ENCODE measurements at regions not wholly inside any gene's neighbourhood (a gene's known extent, or its start where the extent isn't known, plus 50 kb on each side); places are given as distances from the start of the nearest gene placed in this dataset.

DNA sequence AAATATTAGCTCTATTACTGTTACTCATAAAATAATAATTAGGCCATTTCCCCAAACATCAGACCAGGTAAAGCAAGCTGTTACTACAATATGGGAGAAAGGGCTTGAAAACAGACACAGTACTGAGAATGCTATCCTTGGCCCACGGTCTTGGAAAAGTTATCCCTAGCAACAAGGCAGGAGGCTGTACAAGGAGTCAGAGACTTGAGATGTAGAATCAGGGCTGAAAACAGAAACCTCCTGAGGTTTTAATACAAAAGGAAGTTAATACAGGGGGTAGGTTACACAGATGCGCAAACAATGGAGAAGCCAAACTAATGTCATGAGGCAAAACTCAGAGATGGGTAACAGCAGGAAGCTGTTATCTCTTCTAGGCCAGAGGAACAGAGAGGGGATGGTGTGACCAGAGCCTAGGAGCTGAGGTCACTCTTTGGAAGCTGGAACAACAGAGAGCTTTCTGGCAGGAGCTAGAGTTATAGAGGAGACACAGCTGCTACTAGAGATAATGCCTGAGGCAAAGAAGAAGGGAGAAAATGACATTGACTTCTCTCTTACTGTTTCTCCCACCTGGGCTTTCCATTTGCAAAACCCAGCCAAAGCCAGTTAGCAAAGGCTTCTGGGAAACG is 248.8 kb downstream of the SUDS3 start:
- H3K36me3 ChIP-seq (ENCODE audit: control insufficient read depth, insufficient read depth, low read length): no peaks in the 10 kb centered on the region
- H3K27ac ChIP-seq (ENCODE audit: low read length): no peak overlapping the region
- no peak overlapping the region for H3K27ac Mint-ChIP-seq
- no peaks in the 10 kb centered on the region for H3K27me3 ChIP-seq (ENCODE audit: control insufficient read depth, insufficient read depth, low read length)
- H3K4me1 ChIP-seq (ENCODE audit: control insufficient read depth, insufficient read depth, low read length): no peaks in the 10 kb centered on the region
- no peak for ATAC-seq
- no peaks in the 10 kb centered on the region for H3K36me3 Mint-ChIP-seq
- H3K27me3 Mint-ChIP-seq (ENCODE audit: low read depth in 2 of 2): peaks cover 0 to 3% of the 10 kb centered on the region in 2 donors
- H3K9me3 ChIP-seq (ENCODE audit: control insufficient read depth, insufficient read depth, low read length): no peaks in the 10 kb centered on the region
- intact Hi-C loops (cut with micrococcal nuclease): no loop called here
- WGBS (ENCODE audit: insufficient coverage): 97% methylated on average over 2 of the region's 3 CpGs
- no peak for DNase-seq
- no peaks in the 10 kb centered on the region for H3K4me1 Mint-ChIP-seq
- no peak overlapping the region for H3K4me3 ChIP-seq (ENCODE audit: low read length)
- TF ChIP-seq, protein P1, sequence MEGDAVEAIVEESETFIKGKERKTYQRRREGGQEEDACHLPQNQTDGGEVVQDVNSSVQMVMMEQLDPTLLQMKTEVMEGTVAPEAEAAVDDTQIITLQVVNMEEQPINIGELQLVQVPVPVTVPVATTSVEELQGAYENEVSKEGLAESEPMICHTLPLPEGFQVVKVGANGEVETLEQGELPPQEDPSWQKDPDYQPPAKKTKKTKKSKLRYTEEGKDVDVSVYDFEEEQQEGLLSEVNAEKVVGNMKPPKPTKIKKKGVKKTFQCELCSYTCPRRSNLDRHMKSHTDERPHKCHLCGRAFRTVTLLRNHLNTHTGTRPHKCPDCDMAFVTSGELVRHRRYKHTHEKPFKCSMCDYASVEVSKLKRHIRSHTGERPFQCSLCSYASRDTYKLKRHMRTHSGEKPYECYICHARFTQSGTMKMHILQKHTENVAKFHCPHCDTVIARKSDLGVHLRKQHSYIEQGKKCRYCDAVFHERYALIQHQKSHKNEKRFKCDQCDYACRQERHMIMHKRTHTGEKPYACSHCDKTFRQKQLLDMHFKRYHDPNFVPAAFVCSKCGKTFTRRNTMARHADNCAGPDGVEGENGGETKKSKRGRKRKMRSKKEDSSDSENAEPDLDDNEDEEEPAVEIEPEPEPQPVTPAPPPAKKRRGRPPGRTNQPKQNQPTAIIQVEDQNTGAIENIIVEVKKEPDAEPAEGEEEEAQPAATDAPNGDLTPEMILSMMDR (IDR thresholded peaks at IDR 0.05): no peak
- no peak overlapping the region for H3K4me3 Mint-ChIP-seq
- peaks cover 2 to 3% of the 10 kb centered on the region in 2 donors for H3K9me3 Mint-ChIP-seq

DNA sequence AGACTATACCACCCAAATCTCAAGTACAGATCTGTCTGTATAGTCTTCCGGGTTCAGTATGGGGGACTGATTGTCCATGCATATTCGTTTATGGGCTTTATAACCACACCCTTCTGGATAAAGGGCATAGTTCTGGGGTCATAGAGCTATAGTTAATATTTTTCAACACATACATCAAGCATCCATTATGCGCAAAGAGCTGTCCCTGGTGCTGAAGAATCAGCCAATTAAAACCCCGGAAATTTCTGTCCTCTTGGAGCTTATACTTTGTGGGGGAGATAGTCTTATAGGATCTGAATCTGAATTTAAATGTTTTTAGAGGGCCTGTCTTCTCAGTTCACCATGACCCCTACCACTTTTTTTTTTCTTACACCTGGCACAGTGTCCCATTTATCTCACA is 256.7 kb downstream of the SUDS3 start:
- Mint-ChIP-seq H3K36me3 (no peaks in the 10 kb centered on the region), H3K27ac (no peak overlapping the region), H3K9me3 (peaks cover 0 to 8% of the 10 kb centered on the region in 2 donors), H3K4me3 (no peak overlapping the region), H3K4me1 (no peaks in the 10 kb centered on the region), H3K27me3 (ENCODE audit: low read depth in 2 of 2) (peaks cover 0 to 3% of the 10 kb centered on the region in 2 donors)
- Histone ChIP-seq H3K4me1 (ENCODE audit: control insufficient read depth, insufficient read depth, low read length) (no peaks in the 10 kb centered on the region), H3K4me3 (ENCODE audit: low read length) (no peak overlapping the region), H3K27me3 (ENCODE audit: control insufficient read depth, insufficient read depth, low read length) (no peaks in the 10 kb centered on the region), H3K27ac (ENCODE audit: low read length) (no peak overlapping the region), H3K9me3 (ENCODE audit: control insufficient read depth, insufficient read depth, low read length) (no peaks in the 10 kb centered on the region), H3K36me3 (ENCODE audit: control insufficient read depth, insufficient read depth, low read length) (no peaks in the 10 kb centered on the region)
- TF ChIP-seq, protein P1 (IDR thresholded peaks at IDR 0.05): no peak
- DNase-seq (no peak), ATAC-seq (no peak)
- 50% methylated on average over 2 of the region's 4 CpGs for WGBS (ENCODE audit: insufficient coverage)
- intact Hi-C loops (cut with micrococcal nuclease): no loop called here

DNA sequence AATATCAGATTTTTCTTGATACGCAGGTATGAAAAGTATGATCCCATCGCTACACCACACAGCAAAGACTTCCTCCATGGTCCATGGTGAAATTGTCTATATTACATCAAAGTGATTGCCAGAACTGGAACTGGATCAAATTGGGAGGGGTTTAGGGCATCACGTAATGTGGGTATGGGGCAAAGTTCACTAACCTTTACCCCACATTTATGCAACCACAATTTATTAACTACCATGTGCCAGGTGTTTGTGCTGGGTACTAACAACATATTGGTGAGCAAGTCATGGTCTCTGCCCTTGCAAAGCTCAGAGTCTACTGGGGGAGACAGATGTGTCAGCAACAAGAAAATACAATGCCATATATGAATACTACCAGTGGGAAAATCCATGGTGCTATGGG is 258.9 kb downstream of the SUDS3 start:
- Mint-ChIP-seq H3K4me3 (no peak overlapping the region), H3K27me3 (ENCODE audit: low read depth in 2 of 2) (peaks cover 0 to 3% of the 10 kb centered on the region in 2 donors), H3K27ac (no peak overlapping the region), H3K36me3 (no peaks in the 10 kb centered on the region), H3K4me1 (no peaks in the 10 kb centered on the region), H3K9me3 (peaks cover 0 to 8% of the 10 kb centered on the region in 2 donors)
- WGBS (ENCODE audit: insufficient coverage): 100% methylated on average over 2 of the region's 3 CpGs
- no peaks in the 10 kb centered on the region for H3K27me3 ChIP-seq (ENCODE audit: control insufficient read depth, insufficient read depth, low read length)
- H3K27ac ChIP-seq (ENCODE audit: low read length): no peak overlapping the region
- H3K9me3 ChIP-seq (ENCODE audit: control insufficient read depth, insufficient read depth, low read length): no peaks in the 10 kb centered on the region
- H3K4me3 ChIP-seq (ENCODE audit: low read length): no peak overlapping the region
- H3K4me1 ChIP-seq (ENCODE audit: control insufficient read depth, insufficient read depth, low read length): no peaks in the 10 kb centered on the region
- no peaks in the 10 kb centered on the region for H3K36me3 ChIP-seq (ENCODE audit: control insufficient read depth, insufficient read depth, low read length)
- intact Hi-C loops (cut with micrococcal nuclease): no loop called here
- TF ChIP-seq, protein P1 (IDR thresholded peaks at IDR 0.05): no peak
- no peak for ATAC-seq
- DNase-seq: no peak

DNA sequence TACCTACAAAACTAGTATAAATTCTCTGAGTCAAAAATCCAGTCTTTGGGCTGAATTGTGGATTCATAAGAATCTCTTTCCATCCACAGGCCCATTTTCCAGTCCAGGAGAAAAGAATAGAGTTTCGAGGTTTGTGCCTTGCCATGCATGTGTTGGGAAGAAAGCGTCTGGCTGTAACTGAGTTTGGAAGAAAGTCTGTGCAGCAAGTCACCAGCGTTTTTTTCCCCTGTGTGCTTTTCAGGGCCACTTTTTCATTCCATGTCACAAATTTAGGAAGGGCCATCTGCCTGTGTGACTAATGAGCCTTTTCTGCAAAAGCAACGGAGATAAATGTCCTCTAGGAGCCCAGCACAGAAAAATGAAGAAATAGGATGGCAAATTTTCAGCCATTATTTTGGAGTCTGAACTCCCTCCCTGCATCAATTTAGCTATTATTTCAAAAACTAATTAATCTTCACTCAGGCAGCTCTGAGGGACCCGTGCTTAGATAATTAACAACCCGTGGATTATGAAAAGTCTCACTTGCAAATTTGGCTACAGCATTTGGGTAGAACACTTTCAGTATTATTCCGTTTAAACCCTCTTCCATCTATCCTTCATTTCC is 261.5 kb downstream of the SUDS3 start:
- no peak overlapping the region for H3K27ac Mint-ChIP-seq
- Histone ChIP-seq H3K27me3 (ENCODE audit: control insufficient read depth, insufficient read depth, low read length) (no peaks in the 10 kb centered on the region), H3K27ac (ENCODE audit: low read length) (no peak overlapping the region), H3K36me3 (ENCODE audit: control insufficient read depth, insufficient read depth, low read length) (no peaks in the 10 kb centered on the region), H3K4me1 (ENCODE audit: control insufficient read depth, insufficient read depth, low read length) (no peaks in the 10 kb centered on the region), H3K4me3 (ENCODE audit: low read length) (no peak overlapping the region), H3K9me3 (ENCODE audit: control insufficient read depth, insufficient read depth, low read length) (no peaks in the 10 kb centered on the region)
- DNase-seq: no peak
- intact Hi-C loops (cut with micrococcal nuclease): no loop called here
- no peak for ATAC-seq
- H3K36me3 Mint-ChIP-seq: no peaks in the 10 kb centered on the region
- H3K4me1 Mint-ChIP-seq: no peaks in the 10 kb centered on the region
- TF ChIP-seq, protein P1 (IDR thresholded peaks at IDR 0.05): no peak
- H3K4me3 Mint-ChIP-seq: no peak overlapping the region
- H3K27me3 Mint-ChIP-seq (ENCODE audit: low read depth in 2 of 2): peaks cover 0 to 3% of the 10 kb centered on the region in 2 donors
- H3K9me3 Mint-ChIP-seq: peaks cover 0 to 8% of the 10 kb centered on the region in 2 donors
- 76% methylated on average over 7 of the region's 7 CpGs for WGBS (ENCODE audit: insufficient coverage)

All from natural killer cell (primary cell).